ENCODE measurements at regions not wholly inside any gene's neighbourhood (a gene's known extent, or its start where the extent isn't known, plus 50 kb on each side); places are given as distances from the start of the nearest gene placed in this dataset.

- WGBS (ENCODE audit: missing lambda C conversion rate): 3% methylated on average over 18 of the region's 18 CpGs
- ChIA-PET CTCF (interaction anchor here (0.6 to 3.7 kb wide), 10 partner anchors 8 to 279 kb away, joined by 3 to 27 read pairs (median 4); no protein-coding TSS in a partner anchor), POLR2A (interaction anchor here (0.9 to 1.7 kb wide), 6 partner anchors 11 to 135 kb away, joined by 3 to 7 read pairs (median 4); no protein-coding TSS in a partner anchor)
- Histone ChIP-seq H3K4me3 (peak overlapping the region; percentile 56), H3K9me3 (no peaks in the 10 kb centered on the region), H3K4me1 (peaks cover 7% of the 10 kb centered on the region; the same call in 1 of the 3 replicates), H3K27ac (peak overlapping the region; percentile 59 to 84), H3K4me2 (peak overlapping the region; percentile 69)
- TF ChIP-seq EHF (CRISPR knock-in tag; IDR thresholded peaks at IDR 0.05) (no peak), RNF2 (IDR thresholded peaks at IDR 0.05; ENCODE audit: borderline replicate concordance, low read depth) (no peak)
- ATAC-seq: peak; percentile 72
- DNase-seq (ENCODE audit: low read depth in 1 of 2, low spot score in 1 of 2): no peak
- FAIRE-seq: no peak
Measured at GRCh38 chr6:27617046-27617687, 144.3 kb upstream of the ZNF184 start.

- POLR2A ChIA-PET: interaction anchor here (0.5 to 1.0 kb wide), 2 partner anchors 54 to 319 kb away, joined by 3 to 7 read pairs; no protein-coding TSS in a partner anchor
- TF ChIP-seq ZSCAN20 (CRISPR knock-in tag; IDR thresholded peaks at IDR 0.05) (no peak), ATOH8 (CRISPR knock-in tag; IDR thresholded peaks at IDR 0.05; ENCODE audit: low read depth) (no peak), EP300 (IDR thresholded peaks at IDR 0.05) (no peak), ZNF302 (CRISPR knock-in tag; IDR thresholded peaks at IDR 0.05) (no peak), FOSB (CRISPR knock-in tag; IDR thresholded peaks at IDR 0.05) (no peak), HOXB13 (CRISPR knock-in tag; IDR thresholded peaks at IDR 0.05; ENCODE audit: low read depth) (no peak), RNF2 (IDR thresholded peaks at IDR 0.05; ENCODE audit: borderline replicate concordance, low read depth) (no peak), TFCP2L1 (CRISPR knock-in tag; IDR thresholded peaks at IDR 0.05) (no peak), NPAS2 (CRISPR knock-in tag; IDR thresholded peaks at IDR 0.05; ENCODE audit: borderline replicate concordance) (no peak)
- H3K9me3 ChIP-seq: no peaks in the 10 kb centered on the region
- peak overlapping the region; percentile 56 for H3K4me3 ChIP-seq
- FAIRE-seq (no peak), ATAC-seq (no peak), DNase-seq (ENCODE audit: low read depth in 1 of 2, low spot score in 1 of 2) (no peak)
- 60% methylated on average over 6 of the region's 6 CpGs for WGBS (ENCODE audit: missing lambda C conversion rate)
- peaks cover 7% of the 10 kb centered on the region; the same call in 1 of the 3 replicates for H3K4me1 ChIP-seq
- CTCF ChIA-PET: interaction anchor here (0.6 to 3.7 kb wide), 6 partner anchors 7 to 280 kb away, joined by 3 to 27 read pairs (median 6); no protein-coding TSS in a partner anchor
- peak overlapping the region; percentile 69 for H3K4me2 ChIP-seq
- H3K27ac ChIP-seq: peak overlapping the region; percentile 59 to 84
Measured at GRCh38 chr6:27616328-27617045, 143.6 kb upstream of the ZNF184 start.

- no peak overlapping the region for H3K4me2 ChIP-seq
- peak; percentile 49 for TF ChIP-seq ZC3H11A (IDR thresholded peaks at IDR 0.05)
- TF ChIP-seq, protein P1, sequence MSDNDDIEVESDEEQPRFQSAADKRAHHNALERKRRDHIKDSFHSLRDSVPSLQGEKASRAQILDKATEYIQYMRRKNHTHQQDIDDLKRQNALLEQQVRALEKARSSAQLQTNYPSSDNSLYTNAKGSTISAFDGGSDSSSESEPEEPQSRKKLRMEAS (IDR thresholded peaks at IDR 0.05): no peak
- no peak overlapping the region for H3K4me3 ChIP-seq
- peaks cover 9% of the 10 kb centered on the region; the same call in 1 of the 3 replicates for H3K4me1 ChIP-seq
- POLR2A ChIA-PET: no interaction called here
- DNase-seq (ENCODE audit: low read depth in 1 of 2, low spot score in 1 of 2) (no peak), ATAC-seq (no peak), FAIRE-seq (no peak)
- H3K9me3 ChIP-seq: no peaks in the 10 kb centered on the region
- H3K27ac ChIP-seq: no peak overlapping the region
- CTCF ChIA-PET: no interaction called here
- WGBS (ENCODE audit: missing lambda C conversion rate): 40% methylated on average over 1 of the region's 1 CpG
Measured at GRCh38 chr6:27611451-27611850, 138.5 kb upstream of the ZNF184 start.

DNA sequence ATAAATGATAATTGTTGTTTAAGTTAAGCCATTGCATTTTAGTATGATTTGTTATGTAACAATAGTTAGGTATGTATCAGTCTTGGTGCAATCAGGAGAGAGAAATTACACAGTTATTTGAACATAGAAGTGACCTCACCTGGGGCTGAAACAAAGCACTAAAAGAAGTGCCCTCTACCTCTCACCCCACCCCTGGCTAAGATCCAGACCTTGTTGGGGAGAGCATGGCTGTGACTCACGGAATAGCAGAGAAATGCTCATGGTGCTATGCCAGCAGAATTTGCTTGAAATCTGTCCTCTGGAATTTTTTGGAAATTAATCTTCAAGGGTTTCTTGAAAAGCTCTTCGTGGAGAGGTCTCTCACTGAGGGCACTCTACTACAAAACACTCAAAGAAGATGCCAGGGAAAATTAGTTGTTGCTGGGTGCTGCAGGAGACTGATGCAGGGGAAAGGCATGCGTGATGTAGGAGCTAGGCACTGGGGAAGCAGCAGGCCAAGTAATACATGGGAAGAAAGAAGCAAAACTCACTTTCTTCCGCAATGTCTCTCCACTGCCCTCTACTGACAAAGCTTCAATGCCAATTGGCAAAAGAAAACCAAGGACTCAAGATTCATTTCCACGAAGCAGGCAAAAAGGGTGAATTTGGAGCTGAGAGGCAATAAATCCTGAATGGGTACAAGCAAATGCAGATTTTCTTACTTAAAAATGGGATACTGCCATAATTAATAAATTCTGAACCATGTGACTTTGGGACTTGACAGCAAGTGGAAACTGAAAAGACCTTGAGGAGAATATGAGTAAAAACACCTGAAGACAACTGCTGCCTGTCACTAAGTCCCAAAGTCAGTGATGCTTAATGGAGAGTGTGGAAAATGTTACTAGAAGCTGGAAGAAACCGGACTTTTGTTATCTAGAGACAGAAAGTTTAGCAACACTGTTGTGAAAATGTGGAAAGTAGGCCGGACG lies 136.3 kb upstream of the ZNF184 start:
- 37% methylated on average over 8 of the region's 8 CpGs for WGBS (ENCODE audit: missing lambda C conversion rate)
- no peak overlapping the region for H3K4me3 ChIP-seq
- peak in 1 of 2 experiments; percentile 78 for DNase-seq (ENCODE audit: low read depth in 1 of 2, low spot score in 1 of 2)
- no peak for FAIRE-seq
- H3K4me2 ChIP-seq: peak overlapping the region; percentile 27
- CTCF ChIA-PET: interaction anchor here (0.7 to 2.7 kb wide), 29 partner anchors 9 to 298 kb away, joined by 3 to 22 read pairs (median 4); no protein-coding TSS in a partner anchor
- peaks cover 10% of the 10 kb centered on the region; the same call in 2 of the 3 replicates for H3K4me1 ChIP-seq
- H3K27ac ChIP-seq: peak overlapping the region in 1 of 2 experiments; percentile 57; a peak in 3 of 6 replicates
- no peaks in the 10 kb centered on the region for H3K9me3 ChIP-seq
- POLR2A ChIA-PET: interaction anchor here (0.6 to 0.9 kb wide), 2 partner anchors 70 to 90 kb away, joined by 3 to 4 read pairs; no protein-coding TSS in a partner anchor
- TF ChIP-seq SMC3 (IDR thresholded peaks at IDR 0.05): peak; percentile 61
- TF ChIP-seq JUNB (IDR thresholded peaks at IDR 0.05): no peak
- TF ChIP-seq TP53 (CRISPR knock-in tag; IDR thresholded peaks at IDR 0.05): no peak
- no peak for TF ChIP-seq FOSL2 (IDR thresholded peaks at IDR 0.05)
- 0 out of 2 replicates have a peak, but pooled peaks have one; percentile 8 for TF ChIP-seq FOSL2 (CRISPR knock-in tag; IDR thresholded peaks at IDR 0.05)
- peak; percentile 67 for TF ChIP-seq RAD21 (conservative IDR thresholded peaks at IDR 0.05 in 1 of 2, IDR thresholded peaks at IDR 0.05 in 1 of 2)
- TF ChIP-seq, protein P2, sequence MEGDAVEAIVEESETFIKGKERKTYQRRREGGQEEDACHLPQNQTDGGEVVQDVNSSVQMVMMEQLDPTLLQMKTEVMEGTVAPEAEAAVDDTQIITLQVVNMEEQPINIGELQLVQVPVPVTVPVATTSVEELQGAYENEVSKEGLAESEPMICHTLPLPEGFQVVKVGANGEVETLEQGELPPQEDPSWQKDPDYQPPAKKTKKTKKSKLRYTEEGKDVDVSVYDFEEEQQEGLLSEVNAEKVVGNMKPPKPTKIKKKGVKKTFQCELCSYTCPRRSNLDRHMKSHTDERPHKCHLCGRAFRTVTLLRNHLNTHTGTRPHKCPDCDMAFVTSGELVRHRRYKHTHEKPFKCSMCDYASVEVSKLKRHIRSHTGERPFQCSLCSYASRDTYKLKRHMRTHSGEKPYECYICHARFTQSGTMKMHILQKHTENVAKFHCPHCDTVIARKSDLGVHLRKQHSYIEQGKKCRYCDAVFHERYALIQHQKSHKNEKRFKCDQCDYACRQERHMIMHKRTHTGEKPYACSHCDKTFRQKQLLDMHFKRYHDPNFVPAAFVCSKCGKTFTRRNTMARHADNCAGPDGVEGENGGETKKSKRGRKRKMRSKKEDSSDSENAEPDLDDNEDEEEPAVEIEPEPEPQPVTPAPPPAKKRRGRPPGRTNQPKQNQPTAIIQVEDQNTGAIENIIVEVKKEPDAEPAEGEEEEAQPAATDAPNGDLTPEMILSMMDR (IDR thresholded peaks at IDR 0.05): peak; percentile 71
- ATAC-seq: peak; percentile 44; a peak in 5 of 6 replicates
